Left ventricle myocardium superior (tissue), 1 donor: ENCODE measurements at regions not wholly inside any gene's neighbourhood (a gene's known extent, or its start where the extent isn't known, plus 50 kb on each side); places are given as distances from the start of the nearest gene placed in this dataset.
A peak's percentile ranks its signal among the peaks of the same experiment; 100 is the strongest.
"Not testable (repeated sequence)": the region's sequence is repeated elsewhere in the genome, so short reads cannot be mapped to it uniquely, and the experiment has no call there.

ENCODE experiments used
- ATAC-seq: fragments of 200-7000 bp; cut with Tn5 transposase; one replicate; pipeline ENCODE4 v1.9.1; 2020; ENCODE audit warnings: mild to moderate bottlenecking, moderate library complexity
- DNase-seq: peaks from one replicate; pipeline ENCODE4 v3.0.0-alpha.2; 2020
- intact Hi-C: fragments of 100-400 bp; cut with micrococcal nuclease; formaldehyde crosslinking; loops from one replicate; pipeline ENCODE4 v1.11.0; 2022
- donor health status: DM: no; HTN: yes; CAD: no; lungs with severe emphysema.

- ATAC-seq (peak; percentile 93), DNase-seq (peak; percentile 57)
- intact Hi-C loops, result no loop called here
These were observed 141.9 kb upstream of the C2CD4B start for GRCh38 chr15:62306851-62307504.

GRCh38 chr15:62307551-62307950 is 142.5 kb upstream of the C2CD4B start:
- no peak for ATAC-seq
- no peak for DNase-seq
- intact Hi-C loops, result no loop called here

GRCh38 chr15:62316413-62317060 is 151.5 kb upstream of the C2CD4B start:
- intact Hi-C loops, result loop anchor here (2.0 kb wide), 1 partner anchor 42 kb away; no protein-coding TSS in a partner anchor
- no peak for ATAC-seq
- no peak for DNase-seq

GRCh38 chr15:62320259-62320658 is 155.2 kb upstream of the C2CD4B start:
- intact Hi-C loops, result no loop called here
- ATAC-seq, result no peak

GRCh38 chr15:62323353-62323890 is 158.3 kb upstream of the C2CD4B start:
- DNase-seq (no peak), ATAC-seq (no peak)
- intact Hi-C loops, result no loop called here

More at GRCh38 chr15:62320259-62320658, 155.2 kb upstream of the C2CD4B start:
- DNase-seq, result no peak

GRCh38 chr15:62324382-62324781 is 159.3 kb upstream of the C2CD4B start:
- intact Hi-C loops, result no loop called here
- DNase-seq (no peak), ATAC-seq (no peak)

- no peak for ATAC-seq
- DNase-seq, result no peak
- intact Hi-C loops, result no loop called here
These were observed 160.5 kb upstream of the C2CD4B start for GRCh38 chr15:62325597-62325996.

GRCh38 chr15:62326460-62327011 is 161.5 kb upstream of the C2CD4B start:
- intact Hi-C loops, result no loop called here
- ATAC-seq, result no peak
- no peak for DNase-seq

GRCh38 chr15:62327406-62327805 is 162.3 kb upstream of the C2CD4B start:
- intact Hi-C loops, result no loop called here
- ATAC-seq (no peak), DNase-seq (no peak)

- DNase-seq, ATAC-seq, intact Hi-C loops: not testable (repeated sequence)
These were observed 167.4 kb upstream of the C2CD4B start for GRCh38 chr15:62332472-62332871.

GRCh38 chr15:62334536-62334935 is 169.5 kb upstream of the C2CD4B start:
- ATAC-seq (no peak), DNase-seq (no peak)
- intact Hi-C loops, result no loop called here

- no peak for ATAC-seq
These were observed 172.8 kb upstream of the C2CD4B start for GRCh38 chr15:62337934-62338333.

GRCh38 chr15:62338497-62338896 is 173.4 kb upstream of the C2CD4B start:
- ATAC-seq (no peak), DNase-seq (no peak)
- intact Hi-C loops, result no loop called here

More at GRCh38 chr15:62337934-62338333, 172.8 kb upstream of the C2CD4B start:
- DNase-seq, result no peak
- intact Hi-C loops, result no loop called here

GRCh38 chr15:62342959-62343358 is 177.9 kb upstream of the C2CD4B start:
- intact Hi-C loops, result no loop called here
- ATAC-seq (no peak), DNase-seq (no peak)

GRCh38 chr15:62343397-62343796 is 178.3 kb upstream of the C2CD4B start:
- no peak for ATAC-seq
- DNase-seq, result no peak
- intact Hi-C loops, result no loop called here

GRCh38 chr15:62344806-62345539 is 179.9 kb upstream of the C2CD4B start:
- peak; percentile 70 for ATAC-seq
- DNase-seq, result no peak
- intact Hi-C loops, result no loop called here

GRCh38 chr15:62346168-62346567 is 181.1 kb upstream of the C2CD4B start:
- intact Hi-C loops, result no loop called here
- no peak for DNase-seq
- no peak for ATAC-seq

- ATAC-seq (no peak), DNase-seq (no peak)
- intact Hi-C loops, result no loop called here
These were observed 183.0 kb upstream of the C2CD4B start for GRCh38 chr15:62348118-62348517.

- ATAC-seq, result no peak
- DNase-seq, result no peak
- intact Hi-C loops, result no loop called here
These were observed 183.5 kb upstream of the C2CD4B start for GRCh38 chr15:62348623-62349022.

GRCh38 chr15:62352817-62353216 is 187.7 kb upstream of the C2CD4B start:
- DNase-seq, result no peak
- no peak for ATAC-seq
- intact Hi-C loops, result no loop called here
